ENCODE measurements at regions not wholly inside any gene's neighbourhood (a gene's known extent, or its start where the extent isn't known, plus 50 kb on each side); places are given as distances from the start of the nearest gene placed in this dataset.

GRCh38 chr12:22951206-22951605, 326.2 kb downstream of the ETNK1 start:
- TF ChIP-seq, protein P1, sequence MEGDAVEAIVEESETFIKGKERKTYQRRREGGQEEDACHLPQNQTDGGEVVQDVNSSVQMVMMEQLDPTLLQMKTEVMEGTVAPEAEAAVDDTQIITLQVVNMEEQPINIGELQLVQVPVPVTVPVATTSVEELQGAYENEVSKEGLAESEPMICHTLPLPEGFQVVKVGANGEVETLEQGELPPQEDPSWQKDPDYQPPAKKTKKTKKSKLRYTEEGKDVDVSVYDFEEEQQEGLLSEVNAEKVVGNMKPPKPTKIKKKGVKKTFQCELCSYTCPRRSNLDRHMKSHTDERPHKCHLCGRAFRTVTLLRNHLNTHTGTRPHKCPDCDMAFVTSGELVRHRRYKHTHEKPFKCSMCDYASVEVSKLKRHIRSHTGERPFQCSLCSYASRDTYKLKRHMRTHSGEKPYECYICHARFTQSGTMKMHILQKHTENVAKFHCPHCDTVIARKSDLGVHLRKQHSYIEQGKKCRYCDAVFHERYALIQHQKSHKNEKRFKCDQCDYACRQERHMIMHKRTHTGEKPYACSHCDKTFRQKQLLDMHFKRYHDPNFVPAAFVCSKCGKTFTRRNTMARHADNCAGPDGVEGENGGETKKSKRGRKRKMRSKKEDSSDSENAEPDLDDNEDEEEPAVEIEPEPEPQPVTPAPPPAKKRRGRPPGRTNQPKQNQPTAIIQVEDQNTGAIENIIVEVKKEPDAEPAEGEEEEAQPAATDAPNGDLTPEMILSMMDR (IDR thresholded peaks at IDR 0.05; ENCODE audit: low read depth, low read length, missing input control) = no peak
- TF ChIP-seq YY1 (IDR thresholded peaks at IDR 0.05) (no peak), ATF3 (IDR thresholded peaks at IDR 0.05) (no peak)

Measured in liver (tissue), 3 donors.